Colonic mucosa (tissue), 4 donors: ENCODE measurements at regions not wholly inside any gene's neighbourhood (a gene's known extent, or its start where the extent isn't known, plus 50 kb on each side); places are given as distances from the start of the nearest gene placed in this dataset.

ENCODE experiments used
- DNase-seq: peaks from one replicate; pipeline ENCODE4 v3.0.0-alpha.2; 2020
- H3K27ac ChIP-seq: fragments of 200-600 bp; one replicate; pipeline ENCODE4 v1.8.0; 2021
- H3K27me3 ChIP-seq: fragments of 200-600 bp; one replicate; pipeline ENCODE4 v1.8.0; 2021
- H3K36me3 ChIP-seq: fragments of 200-600 bp; one replicate; pipeline ENCODE4 v1.8.0; 2021
- H3K4me1 ChIP-seq: fragments of 200-600 bp; one replicate; pipeline ENCODE4 v1.8.0; 2021; ENCODE audit warnings: mild to moderate bottlenecking
- H3K4me3 ChIP-seq: fragments of 200-600 bp; one replicate; pipeline ENCODE4 v1.8.0; 2021
- H3K9ac ChIP-seq, 2 donors: one replicate each; pipeline ENCODE4 v1.7.0; 2013; ENCODE audit warnings: control low read depth in 2 of 2, low read depth in 2 of 2, low read length in 2 of 2
- H3K9me3 ChIP-seq: fragments of 200-600 bp; one replicate; pipeline ENCODE4 v1.8.0; 2021
- intact Hi-C: fragments of 100-400 bp; cut with DNase I; formaldehyde crosslinking; loops from one replicate; pipeline ENCODE4 v1.14.1; 2022
- TF ChIP-seq, protein P1 (sequence below): fragments of 200-600 bp; IDR thresholded peaks from one replicate; pipeline ENCODE4 v1.8.0; 2022; ENCODE audit warnings: antibody characterized with exemption, mild to moderate bottlenecking
- donor health status: healthy.
- donor health status: DM: no; HTN: no; CAD: no.
- donor health status: DM: no; HTN: no; CAD: no.

DNA sequence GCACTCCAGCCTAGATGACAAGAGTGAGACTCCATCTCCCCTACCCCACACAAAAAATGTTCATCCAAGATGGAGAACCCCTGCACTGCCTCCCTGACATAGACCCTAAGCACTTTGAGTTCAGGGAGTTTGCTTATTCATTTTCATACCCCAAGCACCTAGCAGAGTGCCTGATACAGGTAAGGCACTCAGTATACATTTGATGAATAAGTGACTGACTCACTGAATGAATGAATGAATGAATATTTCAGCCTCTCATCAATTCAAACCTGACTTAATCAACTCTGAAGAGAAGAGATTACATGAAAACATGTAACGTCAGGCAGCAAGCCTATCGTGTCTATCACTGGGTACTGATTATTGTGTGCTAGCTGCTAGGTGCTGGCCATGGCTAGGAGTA, 121.3 kb upstream of the GADD45A start:
- H3K27me3 ChIP-seq = no peaks in the 10 kb centered on the region
- H3K4me1 ChIP-seq = no peaks in the 10 kb centered on the region
- intact Hi-C loops = loop anchor here (5.0 to 10.0 kb wide), 2 partner anchors 121 to 199 kb away; partner anchors contain the start of gene GADD45A
- no peaks in the 10 kb centered on the region for H3K9me3 ChIP-seq
- DNase-seq = no peak
- H3K36me3 ChIP-seq = no peaks in the 10 kb centered on the region
- H3K9ac ChIP-seq = no peak overlapping the region
- H3K4me3 ChIP-seq = no peak overlapping the region
- no peak overlapping the region for H3K27ac ChIP-seq
- TF ChIP-seq, protein P1, sequence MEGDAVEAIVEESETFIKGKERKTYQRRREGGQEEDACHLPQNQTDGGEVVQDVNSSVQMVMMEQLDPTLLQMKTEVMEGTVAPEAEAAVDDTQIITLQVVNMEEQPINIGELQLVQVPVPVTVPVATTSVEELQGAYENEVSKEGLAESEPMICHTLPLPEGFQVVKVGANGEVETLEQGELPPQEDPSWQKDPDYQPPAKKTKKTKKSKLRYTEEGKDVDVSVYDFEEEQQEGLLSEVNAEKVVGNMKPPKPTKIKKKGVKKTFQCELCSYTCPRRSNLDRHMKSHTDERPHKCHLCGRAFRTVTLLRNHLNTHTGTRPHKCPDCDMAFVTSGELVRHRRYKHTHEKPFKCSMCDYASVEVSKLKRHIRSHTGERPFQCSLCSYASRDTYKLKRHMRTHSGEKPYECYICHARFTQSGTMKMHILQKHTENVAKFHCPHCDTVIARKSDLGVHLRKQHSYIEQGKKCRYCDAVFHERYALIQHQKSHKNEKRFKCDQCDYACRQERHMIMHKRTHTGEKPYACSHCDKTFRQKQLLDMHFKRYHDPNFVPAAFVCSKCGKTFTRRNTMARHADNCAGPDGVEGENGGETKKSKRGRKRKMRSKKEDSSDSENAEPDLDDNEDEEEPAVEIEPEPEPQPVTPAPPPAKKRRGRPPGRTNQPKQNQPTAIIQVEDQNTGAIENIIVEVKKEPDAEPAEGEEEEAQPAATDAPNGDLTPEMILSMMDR = no peak

- no peaks in the 10 kb centered on the region for H3K9me3 ChIP-seq
- H3K9ac ChIP-seq = no peak overlapping the region
- intact Hi-C loops = loop anchor here (5.0 to 10.0 kb wide), 2 partner anchors 121 to 198 kb away; partner anchors contain the start of gene GADD45A
- no peak overlapping the region for H3K4me3 ChIP-seq
- DNase-seq = no peak
- no peak overlapping the region for H3K27ac ChIP-seq
- no peaks in the 10 kb centered on the region for H3K36me3 ChIP-seq
- H3K27me3 ChIP-seq = no peaks in the 10 kb centered on the region
- no peaks in the 10 kb centered on the region for H3K4me1 ChIP-seq
- TF ChIP-seq, protein P1 = no peak
Measured at GRCh38 chr1:67564193-67564592, 120.8 kb upstream of the GADD45A start.

- Histone ChIP-seq H3K9ac (no peak overlapping the region), H3K27me3 (no peaks in the 10 kb centered on the region), H3K4me3 (no peak overlapping the region), H3K36me3 (no peaks in the 10 kb centered on the region), H3K27ac (no peak overlapping the region), H3K9me3 (no peaks in the 10 kb centered on the region), H3K4me1 (no peaks in the 10 kb centered on the region)
- intact Hi-C loops = loop anchor here (10.0 kb wide), 1 partner anchor 118 kb away; the partner anchor contains the start of gene GADD45A
- DNase-seq = no peak
- TF ChIP-seq, protein P1 = no peak
Measured at GRCh38 chr1:67566803-67567377, 118.1 kb upstream of the GADD45A start.

- Histone ChIP-seq H3K9ac (no peak overlapping the region), H3K4me3 (no peak overlapping the region), H3K4me1 (peaks cover 7% of the 10 kb centered on the region), H3K36me3 (no peaks in the 10 kb centered on the region), H3K27ac (no peak overlapping the region), H3K9me3 (no peaks in the 10 kb centered on the region), H3K27me3 (no peaks in the 10 kb centered on the region)
- no peak for DNase-seq
- TF ChIP-seq, protein P1 = no peak
- intact Hi-C loops = loop anchor here (10.0 kb wide), 1 partner anchor 54 kb away; no protein-coding TSS in a partner anchor
Measured at GRCh38 chr1:67570486-67571143, 114.4 kb upstream of the GADD45A start.

- intact Hi-C loops = loop anchor here (10.0 kb wide), 1 partner anchor 53 kb away; no protein-coding TSS in a partner anchor
- no peak for DNase-seq
- Histone ChIP-seq H3K9me3 (no peaks in the 10 kb centered on the region), H3K27me3 (no peaks in the 10 kb centered on the region), H3K27ac (no peak overlapping the region), H3K4me1 (peaks cover 7% of the 10 kb centered on the region), H3K4me3 (no peak overlapping the region), H3K9ac (no peak overlapping the region), H3K36me3 (no peaks in the 10 kb centered on the region)
- TF ChIP-seq, protein P1 = no peak
Measured at GRCh38 chr1:67571406-67571805, 113.6 kb upstream of the GADD45A start.
